ENCODE measurements at regions not wholly inside any gene's neighbourhood (a gene's known extent, or its start where the extent isn't known, plus 50 kb on each side); places are given as distances from the start of the nearest gene placed in this dataset.

DNA sequence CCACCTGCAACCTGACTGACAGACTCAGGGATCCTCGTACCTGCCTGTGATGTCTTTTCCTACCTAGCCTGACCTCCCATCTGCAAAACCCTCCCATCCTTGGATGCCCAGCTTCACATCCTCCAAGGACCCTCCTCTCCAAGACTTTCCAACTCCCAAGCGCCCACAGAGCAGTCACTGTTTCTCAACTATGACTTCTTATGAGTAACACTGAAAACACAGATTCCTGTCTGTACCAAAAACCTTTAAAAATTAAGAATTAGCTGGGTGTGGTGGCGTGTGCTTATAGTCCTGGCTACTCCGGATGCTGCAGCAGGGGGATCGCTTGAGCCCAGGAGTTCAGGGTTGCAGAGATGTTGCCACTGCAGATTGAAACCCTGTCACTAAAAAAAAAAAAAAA lies 181.9 kb downstream of the PSMG1 start:
- TF ChIP-seq CSDC2 (CRISPR knock-in tag; IDR thresholded peaks at IDR 0.05) (no peak), ISL1 (CRISPR knock-in tag; IDR thresholded peaks at IDR 0.05) (no peak), TCF4 (CRISPR knock-in tag; IDR thresholded peaks at IDR 0.05; ENCODE audit: borderline replicate concordance) (no peak), RARB (CRISPR knock-in tag; IDR thresholded peaks at IDR 0.05) (no peak), GLIS3 (CRISPR knock-in tag; IDR thresholded peaks at IDR 0.05) (no peak), ZNF565 (CRISPR knock-in tag; conservative IDR thresholded peaks at IDR 0.05; ENCODE audit: low read depth) (no peak), ZFP30 (CRISPR knock-in tag; IDR thresholded peaks at IDR 0.05) (no peak)
- TF ChIP-seq, protein P1, sequence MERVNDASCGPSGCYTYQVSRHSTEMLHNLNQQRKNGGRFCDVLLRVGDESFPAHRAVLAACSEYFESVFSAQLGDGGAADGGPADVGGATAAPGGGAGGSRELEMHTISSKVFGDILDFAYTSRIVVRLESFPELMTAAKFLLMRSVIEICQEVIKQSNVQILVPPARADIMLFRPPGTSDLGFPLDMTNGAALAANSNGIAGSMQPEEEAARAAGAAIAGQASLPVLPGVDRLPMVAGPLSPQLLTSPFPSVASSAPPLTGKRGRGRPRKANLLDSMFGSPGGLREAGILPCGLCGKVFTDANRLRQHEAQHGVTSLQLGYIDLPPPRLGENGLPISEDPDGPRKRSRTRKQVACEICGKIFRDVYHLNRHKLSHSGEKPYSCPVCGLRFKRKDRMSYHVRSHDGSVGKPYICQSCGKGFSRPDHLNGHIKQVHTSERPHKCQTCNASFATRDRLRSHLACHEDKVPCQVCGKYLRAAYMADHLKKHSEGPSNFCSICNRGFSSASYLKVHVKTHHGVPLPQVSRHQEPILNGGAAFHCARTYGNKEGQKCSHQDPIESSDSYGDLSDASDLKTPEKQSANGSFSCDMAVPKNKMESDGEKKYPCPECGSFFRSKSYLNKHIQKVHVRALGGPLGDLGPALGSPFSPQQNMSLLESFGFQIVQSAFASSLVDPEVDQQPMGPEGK (CRISPR knock-in tag; IDR thresholded peaks at IDR 0.05; ENCODE audit: borderline replicate concordance) = no peak
- TF ChIP-seq, protein P2, sequence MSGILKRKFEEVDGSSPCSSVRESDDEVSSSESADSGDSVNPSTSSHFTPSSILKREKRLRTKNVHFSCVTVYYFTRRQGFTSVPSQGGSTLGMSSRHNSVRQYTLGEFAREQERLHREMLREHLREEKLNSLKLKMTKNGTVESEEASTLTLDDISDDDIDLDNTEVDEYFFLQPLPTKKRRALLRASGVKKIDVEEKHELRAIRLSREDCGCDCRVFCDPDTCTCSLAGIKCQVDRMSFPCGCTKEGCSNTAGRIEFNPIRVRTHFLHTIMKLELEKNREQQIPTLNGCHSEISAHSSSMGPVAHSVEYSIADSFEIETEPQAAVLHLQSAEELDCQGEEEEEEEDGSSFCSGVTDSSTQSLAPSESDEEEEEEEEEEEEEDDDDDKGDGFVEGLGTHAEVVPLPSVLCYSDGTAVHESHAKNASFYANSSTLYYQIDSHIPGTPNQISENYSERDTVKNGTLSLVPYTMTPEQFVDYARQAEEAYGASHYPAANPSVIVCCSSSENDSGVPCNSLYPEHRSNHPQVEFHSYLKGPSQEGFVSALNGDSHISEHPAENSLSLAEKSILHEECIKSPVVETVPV (CRISPR knock-in tag; IDR thresholded peaks at IDR 0.05) = no peak
- TF ChIP-seq, protein P3, sequence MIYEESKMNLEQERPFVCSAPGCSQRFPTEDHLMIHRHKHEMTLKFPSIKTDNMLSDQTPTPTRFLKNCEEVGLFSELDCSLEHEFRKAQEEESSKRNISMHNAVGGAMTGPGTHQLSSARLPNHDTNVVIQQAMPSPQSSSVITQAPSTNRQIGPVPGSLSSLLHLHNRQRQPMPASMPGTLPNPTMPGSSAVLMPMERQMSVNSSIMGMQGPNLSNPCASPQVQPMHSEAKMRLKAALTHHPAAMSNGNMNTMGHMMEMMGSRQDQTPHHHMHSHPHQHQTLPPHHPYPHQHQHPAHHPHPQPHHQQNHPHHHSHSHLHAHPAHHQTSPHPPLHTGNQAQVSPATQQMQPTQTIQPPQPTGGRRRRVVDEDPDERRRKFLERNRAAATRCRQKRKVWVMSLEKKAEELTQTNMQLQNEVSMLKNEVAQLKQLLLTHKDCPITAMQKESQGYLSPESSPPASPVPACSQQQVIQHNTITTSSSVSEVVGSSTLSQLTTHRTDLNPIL (CRISPR knock-in tag; IDR thresholded peaks at IDR 0.05; ENCODE audit: low read depth) = no peak
